GM12873 (cell line): ENCODE measurements at regions not wholly inside any gene's neighbourhood (a gene's known extent, or its start where the extent isn't known, plus 50 kb on each side); places are given as distances from the start of the nearest gene placed in this dataset.

Source experiments
- TF ChIP-seq, protein P1 (sequence below): IDR thresholded peaks from 2 replicates; pipeline ENCODE4 v1.5.1; 2012; ENCODE audit warnings: low read depth, mild to moderate bottlenecking, moderate library complexity, low read length, control low read depth; ENCODE audit not compliant: insufficient read depth; ENCODE audit errors: missing control alignments

DNA sequence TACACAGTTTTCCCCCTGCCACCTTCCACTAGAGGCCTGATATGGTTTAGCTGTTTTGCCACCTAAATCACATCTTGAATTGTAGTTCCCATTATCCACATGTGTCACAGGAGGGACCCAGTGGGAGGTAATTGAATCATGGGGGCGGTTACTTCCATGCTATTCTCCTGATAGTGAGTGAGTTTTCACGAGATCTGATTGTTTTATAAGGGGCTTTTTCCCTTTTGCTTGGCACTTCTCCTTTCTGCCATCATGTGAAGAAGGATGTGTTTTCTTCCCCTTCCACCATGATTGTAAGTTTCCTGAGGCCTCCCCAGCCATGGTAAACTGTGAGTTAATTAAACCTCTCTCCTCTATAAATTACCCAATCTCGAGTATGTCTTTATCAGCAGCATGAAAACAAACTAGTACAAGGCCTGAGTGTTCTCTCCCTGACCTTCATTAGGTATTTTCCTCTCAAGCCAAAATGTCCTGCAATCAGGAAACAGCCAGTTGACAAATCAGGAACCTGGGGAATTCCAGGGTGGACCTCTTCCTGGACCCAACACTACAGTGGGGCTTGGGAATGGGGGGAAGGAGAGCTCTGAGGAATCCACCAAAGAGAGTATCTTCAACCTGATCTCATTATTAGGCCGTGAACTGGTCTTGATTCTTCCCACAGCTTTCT is 129.9 kb downstream of the TXNL1 start:
- TF ChIP-seq, protein P1, sequence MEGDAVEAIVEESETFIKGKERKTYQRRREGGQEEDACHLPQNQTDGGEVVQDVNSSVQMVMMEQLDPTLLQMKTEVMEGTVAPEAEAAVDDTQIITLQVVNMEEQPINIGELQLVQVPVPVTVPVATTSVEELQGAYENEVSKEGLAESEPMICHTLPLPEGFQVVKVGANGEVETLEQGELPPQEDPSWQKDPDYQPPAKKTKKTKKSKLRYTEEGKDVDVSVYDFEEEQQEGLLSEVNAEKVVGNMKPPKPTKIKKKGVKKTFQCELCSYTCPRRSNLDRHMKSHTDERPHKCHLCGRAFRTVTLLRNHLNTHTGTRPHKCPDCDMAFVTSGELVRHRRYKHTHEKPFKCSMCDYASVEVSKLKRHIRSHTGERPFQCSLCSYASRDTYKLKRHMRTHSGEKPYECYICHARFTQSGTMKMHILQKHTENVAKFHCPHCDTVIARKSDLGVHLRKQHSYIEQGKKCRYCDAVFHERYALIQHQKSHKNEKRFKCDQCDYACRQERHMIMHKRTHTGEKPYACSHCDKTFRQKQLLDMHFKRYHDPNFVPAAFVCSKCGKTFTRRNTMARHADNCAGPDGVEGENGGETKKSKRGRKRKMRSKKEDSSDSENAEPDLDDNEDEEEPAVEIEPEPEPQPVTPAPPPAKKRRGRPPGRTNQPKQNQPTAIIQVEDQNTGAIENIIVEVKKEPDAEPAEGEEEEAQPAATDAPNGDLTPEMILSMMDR = no peak

DNA sequence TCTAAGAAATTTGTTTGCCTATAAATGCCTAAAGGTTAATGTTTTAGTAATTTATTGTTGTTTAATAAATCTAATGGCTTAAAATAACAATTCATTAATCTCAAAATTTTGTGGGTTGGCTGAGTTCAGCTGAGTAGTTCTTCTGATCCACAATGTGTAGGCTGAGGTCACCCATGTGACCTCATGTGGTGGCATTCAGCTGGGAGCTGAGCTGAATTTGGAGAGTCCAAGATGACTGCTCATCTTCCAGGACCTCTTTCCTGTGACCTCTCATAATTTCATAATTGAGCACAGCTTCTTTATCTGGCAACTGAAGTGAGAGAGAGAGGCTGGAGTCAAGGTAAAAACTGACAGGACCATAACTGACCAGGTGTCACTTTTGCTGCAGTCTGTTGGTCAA is 132.4 kb downstream of the TXNL1 start:
- TF ChIP-seq, protein P1 = no peak

DNA sequence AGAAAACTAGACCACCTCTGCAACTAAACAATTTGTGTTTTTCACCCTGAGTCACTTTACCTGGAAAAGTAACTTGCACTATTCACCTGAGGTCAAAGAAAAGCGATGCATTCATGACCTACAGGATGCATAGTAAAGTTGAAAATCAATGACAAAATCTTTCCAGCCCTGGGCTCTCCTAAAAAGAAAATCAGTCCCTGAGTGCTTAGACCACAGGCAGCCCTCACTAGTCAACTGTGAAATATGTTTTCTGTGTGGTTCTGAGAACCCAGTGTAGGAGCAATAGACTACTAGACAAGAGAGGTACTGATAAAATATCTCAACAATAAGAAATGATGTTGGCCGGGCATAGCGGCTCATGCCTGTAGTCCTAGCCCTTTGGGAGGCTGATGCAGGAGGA is 133.1 kb downstream of the TXNL1 start:
- TF ChIP-seq, protein P1 = no peak

DNA sequence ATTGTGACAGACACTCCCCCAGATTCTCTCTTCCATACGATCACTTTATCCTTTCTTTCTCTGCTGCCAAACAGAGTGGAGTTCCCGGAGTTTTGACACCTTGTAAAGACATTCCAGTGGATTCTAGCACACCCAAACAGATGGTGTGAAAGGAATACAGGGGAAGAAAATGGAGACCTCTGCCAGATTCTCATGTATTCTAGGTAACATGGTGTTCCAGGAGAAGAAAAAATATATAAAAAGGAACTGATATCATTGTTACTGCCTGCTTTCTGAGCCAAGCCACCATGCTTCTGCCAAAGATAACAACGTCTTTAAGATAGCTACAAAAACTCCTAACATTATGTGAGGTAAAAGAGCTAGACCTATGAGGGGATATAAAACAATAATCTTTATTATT is 136.5 kb downstream of the TXNL1 start:
- TF ChIP-seq, protein P1 = no peak

DNA sequence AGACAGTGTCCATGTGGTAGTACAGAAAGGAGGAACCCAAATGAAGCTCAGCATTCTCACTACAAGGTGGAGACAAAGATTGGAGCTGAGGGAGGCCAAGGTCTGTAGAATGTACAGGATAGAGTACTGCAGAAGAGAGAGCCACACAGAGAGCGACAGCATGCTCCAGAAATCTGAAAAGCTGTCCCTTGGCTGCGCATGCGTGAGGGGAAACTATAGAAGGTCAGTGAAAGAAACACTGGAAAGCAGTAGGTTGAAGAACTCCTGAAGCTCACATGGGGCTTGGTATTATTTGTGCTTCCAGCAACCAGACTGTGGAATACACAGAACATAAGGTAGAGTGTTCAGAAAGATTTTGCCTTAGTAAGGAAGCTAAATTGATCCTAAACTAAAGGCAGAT is 142.5 kb downstream of the TXNL1 start:
- TF ChIP-seq, protein P1 = no peak

DNA sequence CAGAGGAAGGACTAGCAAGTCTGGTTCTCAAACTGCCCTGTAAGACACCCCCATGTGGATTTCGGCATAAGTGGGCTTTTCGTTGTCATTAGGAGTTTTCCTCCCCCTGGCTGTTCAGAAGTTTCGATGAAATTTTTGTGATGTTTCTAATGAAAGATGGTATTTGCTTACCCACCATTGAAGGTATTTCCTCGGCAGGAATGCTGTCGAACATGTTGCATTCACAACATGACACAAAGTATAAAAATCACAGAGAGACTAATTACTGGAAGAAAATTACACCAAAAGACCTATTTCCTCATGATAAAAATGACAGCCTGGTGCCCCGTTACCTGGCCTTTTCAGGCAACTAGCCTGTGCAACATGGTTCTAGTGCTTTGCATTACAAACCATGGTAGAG is 144.9 kb downstream of the TXNL1 start:
- TF ChIP-seq, protein P1 = no peak

DNA sequence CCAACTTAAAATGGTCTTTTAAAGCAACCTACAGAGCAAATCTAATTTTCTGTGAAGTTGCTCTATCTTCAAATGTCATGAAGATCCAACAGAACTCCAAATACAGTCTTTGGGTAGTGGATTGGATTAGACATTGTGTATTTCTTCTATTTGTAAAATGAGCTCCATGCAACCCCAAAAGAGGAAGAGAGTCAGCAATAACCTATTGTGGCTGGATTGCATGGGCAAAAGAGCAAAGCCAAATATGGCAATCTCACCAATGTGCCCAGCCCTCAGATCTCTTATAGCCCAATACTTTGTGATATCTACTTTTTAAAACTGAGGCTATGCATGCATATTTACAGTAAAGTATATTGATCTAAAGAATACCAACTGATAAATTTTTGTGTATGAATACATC is 146.3 kb downstream of the TXNL1 start:
- TF ChIP-seq, protein P1 = no peak

DNA sequence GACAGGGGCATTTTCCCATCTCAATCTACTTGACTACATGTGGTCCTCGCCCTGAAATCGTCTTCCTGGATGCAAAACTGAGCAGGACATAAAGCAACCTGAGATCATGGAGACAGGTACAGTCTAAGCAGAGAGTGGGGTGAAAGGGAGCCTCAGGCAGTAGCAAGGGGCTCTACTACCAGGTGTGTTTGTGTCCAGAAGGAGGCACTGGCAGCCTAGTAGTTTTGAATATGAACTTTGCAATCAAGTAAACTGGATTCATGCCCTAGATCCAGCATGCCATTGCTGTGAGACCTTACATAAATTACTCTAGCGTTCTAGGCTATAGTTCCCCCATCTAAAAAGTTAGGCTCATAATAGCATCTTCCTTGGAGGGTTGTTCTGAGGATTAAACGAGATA is 147.4 kb downstream of the TXNL1 start:
- TF ChIP-seq, protein P1 = no peak
